H1 (cell line): ENCODE measurements at regions not wholly inside any gene's neighbourhood (a gene's known extent, or its start where the extent isn't known, plus 50 kb on each side); places are given as distances from the start of the nearest gene placed in this dataset.

Experiments used
- CTCF ChIA-PET: fragments of 300-600 bp; sonication (Branson Sonifier 250); formaldehyde crosslinking; loops from one replicate; lab custom pipeline; 2021; ENCODE audit not compliant: partially characterized antibody; lab: Charles Lee
- POLR2A ChIA-PET: fragments of 300-600 bp; sonication (Branson Sonifier 250); formaldehyde crosslinking; loops from one replicate; lab custom pipeline; 2021; ENCODE audit warnings: inconsistent platforms; ENCODE audit not compliant: partially characterized antibody; lab: Charles Lee
- DNase-seq, 2 experiments: peaks; one replicate each; pipeline versions ENCODE4 v3.0.0 to v3.0.0-alpha.2; 2010 to 2022; ENCODE audit warnings: low spot score in 2 of 2, low read depth in 1 of 2, mixed read lengths in 1 of 2
- FAIRE-seq: peaks from 2 replicates; lab custom pipeline; 2011; peaks lifted over from hg19 to GRCh38; lab: Jason Lieb, UNC
- H2AFZ ChIP-seq: 2 replicates; pipeline ENCODE4 v1.8.1; 2012; ENCODE audit warnings: low read length, inconsistent platforms
- H2AK5ac ChIP-seq: 2 replicates; pipeline ENCODE4 v1.6.1; 2013; ENCODE audit warnings: low read depth, low read length
- H2BK120ac ChIP-seq: replicated peaks from 2 replicates; pipeline ENCODE3; 2013; ENCODE audit warnings: low read depth, low read length, inconsistent platforms
- H2BK12ac ChIP-seq: 2 replicates; pipeline ENCODE4 v1.6.1; 2013; ENCODE audit warnings: low read depth, low read length
- H2BK15ac ChIP-seq: 2 replicates; pipeline ENCODE4 v1.6.1; 2013; ENCODE audit warnings: low read length
- H2BK20ac ChIP-seq: 2 replicates; pipeline ENCODE4 v1.6.1; 2013; ENCODE audit warnings: low read length
- H2BK5ac ChIP-seq: 2 replicates; pipeline ENCODE4 v1.6.1; 2013; ENCODE audit warnings: low read depth, low read length
- H3K14ac ChIP-seq: 2 replicates; pipeline ENCODE4 v1.6.1; 2013; ENCODE audit warnings: inconsistent platforms; ENCODE audit not compliant: insufficient read length
- H3K18ac ChIP-seq: 2 replicates; pipeline ENCODE4 v1.6.1; 2013; ENCODE audit warnings: low read length; ENCODE audit errors: extremely low read depth
- H3K23ac ChIP-seq: 2 replicates; pipeline ENCODE4 v1.6.1; 2013; ENCODE audit warnings: inconsistent platforms; ENCODE audit not compliant: insufficient read length
- H3K23me2 ChIP-seq: 2 replicates; pipeline ENCODE4 v1.6.1; 2013; ENCODE audit warnings: low read depth, low read length
- H3K27ac ChIP-seq: 2 replicates; pipeline ENCODE4 v1.6.1; 2011; ENCODE audit warnings: low read depth, low read length, inconsistent platforms
- H3K27me3 ChIP-seq, 4 experiments: replicated peaks in 1 of 4; 1 replicate in 1 of 4; 2 replicates in 3 of 4; pipeline versions ENCODE4 v1.6.1 to v1.8.1; 2011 to 2013; ENCODE audit warnings: low read length in 3 of 4, mild to moderate bottlenecking in 3 of 4, inconsistent platforms in 2 of 4, mixed read lengths in 2 of 4, moderate library complexity in 1 of 4; ENCODE audit not compliant: control insufficient read depth in 3 of 4, insufficient read depth in 3 of 4; ENCODE audit errors: extremely low read depth in 1 of 4
- H3K36me3 ChIP-seq, 4 experiments: 2 replicates each; pipeline versions ENCODE4 v1.6.1 to v1.8.1; 2011 to 2013; ENCODE audit warnings: mild to moderate bottlenecking in 4 of 4, low read length in 3 of 4, moderate library complexity in 2 of 4, control low read depth in 1 of 4, inconsistent platforms in 1 of 4; ENCODE audit not compliant: insufficient read depth in 4 of 4, control insufficient read depth in 2 of 4
- H3K4ac ChIP-seq: replicated peaks from 2 replicates; pipeline ENCODE3; 2013; ENCODE audit warnings: low read length, low read depth, mixed read lengths, inconsistent platforms; ENCODE audit not compliant: insufficient read length
- H3K4me1 ChIP-seq, 4 experiments: replicated peaks in 1 of 4; 1 replicate in 1 of 4; 2 replicates in 3 of 4; pipeline versions ENCODE4 v1.6.1 to v1.8.1; 2011 to 2013; ENCODE audit warnings: low read length in 3 of 4, inconsistent platforms in 2 of 4, mixed read lengths in 1 of 4; ENCODE audit not compliant: insufficient read depth in 4 of 4, control insufficient read depth in 3 of 4
- H3K4me2 ChIP-seq, 2 experiments: 2 replicates each; pipeline versions ENCODE4 v1.6.1 to v1.8.1; 2011 to 2013; ENCODE audit warnings: low read depth in 2 of 2, low read length in 2 of 2, control low read depth in 1 of 2, inconsistent platforms in 1 of 2, mild to moderate bottlenecking in 1 of 2; ENCODE audit not compliant: insufficient read depth in 1 of 2
- H3K4me3 ChIP-seq, 4 experiments: fragments of 200-600, 300-600 bp in 1 of 4; sonication (generic), shearing (Covaris generic), sonication (Bioruptor Twin) in 1 of 4; 2 replicates each; pipeline versions ENCODE4 v1.5.1 to v1.8.1; 2011 to 2016; ENCODE audit warnings: low read length in 4 of 4, low read depth in 3 of 4, control low read depth in 2 of 4, inconsistent platforms in 2 of 4, mild to moderate bottlenecking in 2 of 4, mixed read lengths in 1 of 4, moderate library complexity in 1 of 4; ENCODE audit not compliant: insufficient read depth in 2 of 4; ENCODE audit errors: extremely low read depth in 1 of 4
- H3K56ac ChIP-seq: replicated peaks from 2 replicates; pipeline ENCODE3; 2013; ENCODE audit warnings: low read depth, mild to moderate bottlenecking, mixed read lengths, low read length, inconsistent platforms; ENCODE audit not compliant: insufficient read length
- H3K79me1 ChIP-seq: 2 replicates; pipeline ENCODE4 v1.6.1; 2013; ENCODE audit warnings: low read depth, low read length, control low read depth
- H3K79me2 ChIP-seq, 2 experiments: 2 replicates each; pipeline versions ENCODE4 v1.6.1 to v1.8.1; 2012 to 2013; ENCODE audit warnings: low read length in 2 of 2, mild to moderate bottlenecking in 2 of 2, inconsistent platforms in 1 of 2; ENCODE audit not compliant: insufficient read depth in 2 of 2, control insufficient read depth in 1 of 2
- H3K9ac ChIP-seq, 4 experiments: replicated peaks in 1 of 4; 1 replicate in 1 of 4; 2 replicates in 3 of 4; pipeline versions ENCODE4 v1.6.1 to v1.8.1; 2011 to 2013; ENCODE audit warnings: low read depth in 3 of 4, low read length in 3 of 4, control low read depth in 2 of 4, mild to moderate bottlenecking in 2 of 4, moderate library complexity in 2 of 4, inconsistent platforms in 1 of 4; ENCODE audit errors: extremely low read depth in 1 of 4
- H3K9me3 ChIP-seq, 2 experiments: 2 replicates each; pipeline versions ENCODE4 v1.6.1 to v1.8.1; 2012 to 2013; ENCODE audit warnings: mild to moderate bottlenecking in 2 of 2, moderate library complexity in 2 of 2, control low read depth in 1 of 2, inconsistent platforms in 1 of 2, low read depth in 1 of 2, low read length in 1 of 2, mixed read lengths in 1 of 2; ENCODE audit not compliant: insufficient read depth in 2 of 2
- H4K20me1 ChIP-seq, 2 experiments: replicated peaks in 1 of 2; 2 replicates each; pipeline versions ENCODE3 to v1.8.1; 2011 to 2013; ENCODE audit warnings: inconsistent platforms in 2 of 2, low read length in 2 of 2, mild to moderate bottlenecking in 1 of 2; ENCODE audit not compliant: insufficient read depth in 2 of 2, control insufficient read depth in 1 of 2
- H4K5ac ChIP-seq: 2 replicates; pipeline ENCODE4 v1.6.1; 2013; ENCODE audit warnings: low read length, low read depth, mixed read lengths, inconsistent platforms; ENCODE audit not compliant: insufficient read length
- H4K8ac ChIP-seq: 2 replicates; pipeline ENCODE4 v1.8.0; 2013; ENCODE audit warnings: mild to moderate bottlenecking, moderate library complexity, low read length, inconsistent platforms; ENCODE audit not compliant: insufficient read depth; ENCODE audit errors: extremely low read depth
- H4K91ac ChIP-seq: replicated peaks from 2 replicates; pipeline ENCODE3; 2013; ENCODE audit warnings: low read length, mixed read lengths, inconsistent platforms; ENCODE audit not compliant: insufficient read length
- BACH1 ChIP-seq: IDR thresholded peaks from 2 replicates; pipeline ENCODE4 v1.6.1; 2012; ENCODE audit warnings: low read length, improper control_type of control experiment
- CBX5 ChIP-seq: fragments of 300-800, 300-1000 bp; sonication (generic); IDR thresholded peaks from 2 replicates; pipeline ENCODE4 v1.7.1; 2016; ENCODE audit warnings: antibody characterized with exemption, low read length, low read depth
- CBX8 ChIP-seq: fragments of 300-800, 300-1000 bp; sonication (generic); IDR thresholded peaks from 2 replicates; pipeline ENCODE4 v1.7.1; 2016; ENCODE audit warnings: low read depth, low read length, borderline replicate concordance
- CREB1 ChIP-seq: IDR thresholded peaks from 2 replicates; pipeline ENCODE4 v1.6.1; 2012; ENCODE audit warnings: inconsistent platforms
- FOSL1 ChIP-seq: IDR thresholded peaks from 2 replicates; pipeline ENCODE4 v1.6.1; 2011; ENCODE audit warnings: mild to moderate bottlenecking, low read depth, low read length, moderate library complexity; ENCODE audit not compliant: insufficient read depth
- HDAC6 ChIP-seq: IDR thresholded peaks from one replicate; pipeline ENCODE4 v1.7.1; 2012; ENCODE audit warnings: low read depth, mild to moderate bottlenecking, inconsistent platforms, low read length, moderate library complexity
- KDM5A ChIP-seq: fragments of 200-600 bp; IDR thresholded peaks from 2 replicates; pipeline ENCODE4 v1.7.1; 2012; ENCODE audit warnings: mild to moderate bottlenecking, low read length, inconsistent platforms, mixed read lengths
- PHF8 ChIP-seq: fragments of 200-600 bp; sonication (generic); conservative IDR thresholded peaks from 2 replicates; pipeline ENCODE4 v1.7.1; 2012; ENCODE audit warnings: low read depth, mild to moderate bottlenecking, inconsistent platforms, low read length, moderate library complexity
- RNF2 ChIP-seq: fragments of 200-900, 300-1000 bp; sonication (generic); IDR thresholded peaks from 2 replicates; pipeline ENCODE4 v1.7.1; 2016; ENCODE audit warnings: borderline replicate concordance, low read depth, mild to moderate bottlenecking, antibody characterized with exemption, low read length; ENCODE audit not compliant: poor library complexity, severe bottlenecking; ENCODE audit errors: missing control alignments
- SRF ChIP-seq: IDR thresholded peaks from 2 replicates; pipeline ENCODE4 v1.6.1; 2011; ENCODE audit warnings: mild to moderate bottlenecking, low read depth, low read length, moderate library complexity
- TBP ChIP-seq: IDR thresholded peaks from 2 replicates; pipeline ENCODE4 v1.6.1; 2011; ENCODE audit warnings: low read depth, low read length, improper control_type of control experiment
- TCF12 ChIP-seq: IDR thresholded peaks from 2 replicates; pipeline ENCODE4 v1.6.1; 2011; ENCODE audit warnings: low read depth, mild to moderate bottlenecking, low read length
- WGBS, 2 experiments: shearing (Covaris generic) in 1 of 2; methylation state at CpG; one replicate each; pipeline versions ENCODE4 v1.1.6 to v1.1.7; 2013 to 2015; ENCODE audit warnings: low lambda C conversion rate in 2 of 2, mixed read lengths in 2 of 2, inconsistent platforms in 1 of 2, low coverage in 1 of 2, missing lambda C conversion rate in 1 of 2; ENCODE audit not compliant: insufficient replicate concordance in 2 of 2, insufficient coverage in 1 of 2, insufficient read length in 1 of 2; ENCODE audit errors: extremely low coverage in 1 of 2, missing lambda C conversion rate in 1 of 2; 5-methylcytosine and 5-hydroxymethylcytosine counted together
- TF ChIP-seq, protein P1 (sequence below): IDR thresholded peaks from 2 replicates; pipeline ENCODE4 v1.6.1; 2012; ENCODE audit warnings: inconsistent platforms

DNA sequence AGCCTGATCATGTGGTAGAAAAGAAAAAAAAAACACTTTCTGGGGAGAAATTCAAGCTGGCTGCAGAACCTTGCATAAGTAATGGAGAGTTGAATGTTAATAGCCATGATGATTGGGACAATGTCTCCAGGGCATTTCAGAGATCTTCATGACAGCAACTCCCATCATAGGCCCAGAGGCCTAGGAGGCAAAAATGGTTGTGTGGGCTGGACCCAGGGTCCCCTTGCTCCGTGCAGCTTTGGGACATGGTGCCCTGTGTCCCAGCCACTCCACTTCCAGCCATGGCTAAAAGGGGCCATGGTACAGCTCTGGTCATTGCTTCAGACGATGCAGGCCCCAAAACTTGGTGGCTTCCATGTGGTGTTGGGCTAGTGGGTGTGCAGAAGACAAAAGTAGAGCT lies 1170.9 kb downstream of the C4orf33 start:
- no peak overlapping the region for H2BK120ac ChIP-seq
- no peaks in the 10 kb centered on the region for H3K27me3 ChIP-seq
- no peak overlapping the region for H2AFZ ChIP-seq
- no peak overlapping the region for H2BK12ac ChIP-seq
- H3K79me2 ChIP-seq: no peaks in the 10 kb centered on the region
- H3K4me3 ChIP-seq: no peak overlapping the region
- H4K8ac ChIP-seq: no peak overlapping the region
- no peak overlapping the region for H3K27ac ChIP-seq
- H3K4me2 ChIP-seq: no peak overlapping the region
- no peaks in the 10 kb centered on the region for H3K23me2 ChIP-seq
- no peak overlapping the region for H3K4ac ChIP-seq
- 82% methylated on average over 2 of the region's 2 CpGs; no CpG with 5 or more reads in 1 of the 2 experiments for WGBS, 2 experiments
- POLR2A ChIA-PET: no interaction called here
- DNase-seq: no peak
- peaks cover 0 to 4% (median 0%) of the 10 kb centered on the region in 4 experiments; a peak in 2 of 8 replicates for H3K36me3 ChIP-seq
- no peaks in the 10 kb centered on the region for H3K79me1 ChIP-seq
- CTCF ChIA-PET: interaction anchor here (1.2 kb wide), 1 partner anchor 17 kb away, joined by 3 read pairs; no protein-coding TSS in a partner anchor
- no peak overlapping the region for H4K91ac ChIP-seq
- H3K4me1 ChIP-seq: no peaks in the 10 kb centered on the region
- no peak overlapping the region for H3K23ac ChIP-seq
- no peak overlapping the region for H3K56ac ChIP-seq
- H3K18ac ChIP-seq: no peak overlapping the region
- H4K20me1 ChIP-seq: no peaks in the 10 kb centered on the region
- H3K9ac ChIP-seq: no peak overlapping the region
- H3K9me3 ChIP-seq: peaks cover 20 to 22% of the 10 kb centered on the region in 2 experiments
- H2AK5ac ChIP-seq: no peak overlapping the region
- H3K14ac ChIP-seq: no peak overlapping the region
- TF ChIP-seq BACH1: no peak
- TF ChIP-seq PHF8: no peak
- no peak for TF ChIP-seq HDAC6
- no peak for TF ChIP-seq RNF2
- no peak for TF ChIP-seq KDM5A
- no peak for TF ChIP-seq FOSL1
- TF ChIP-seq CREB1: no peak
- TF ChIP-seq, protein P1, sequence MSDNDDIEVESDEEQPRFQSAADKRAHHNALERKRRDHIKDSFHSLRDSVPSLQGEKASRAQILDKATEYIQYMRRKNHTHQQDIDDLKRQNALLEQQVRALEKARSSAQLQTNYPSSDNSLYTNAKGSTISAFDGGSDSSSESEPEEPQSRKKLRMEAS: no peak
- TF ChIP-seq CBX5: no peak
- no peak for TF ChIP-seq SRF
- no peak for TF ChIP-seq CBX8
- TF ChIP-seq TBP: no peak
- TF ChIP-seq TCF12: no peak
- H2BK20ac ChIP-seq: no peak overlapping the region
- no peak for FAIRE-seq
- H2BK5ac ChIP-seq: no peak overlapping the region
- no peak overlapping the region for H4K5ac ChIP-seq
- H2BK15ac ChIP-seq: no peak overlapping the region
